22Rv1 (cell line): ENCODE measurements at regions not wholly inside any gene's neighbourhood (a gene's known extent, or its start where the extent isn't known, plus 50 kb on each side); places are given as distances from the start of the nearest gene placed in this dataset.

Experiments
- CTCF ChIP-seq: fragments of 450-650 bp; IDR thresholded peaks from 2 replicates; pipeline ENCODE4 v1.5.1; 2017; ENCODE audit warnings: mild to moderate bottlenecking
- ZFX ChIP-seq: fragments of 450-650 bp; IDR thresholded peaks from 2 replicates; pipeline ENCODE4 v1.6.1; 2017; ENCODE audit warnings: antibody characterized with exemption, borderline replicate concordance

GRCh38 chr16:11462036-11462435 lies 116.8 kb downstream of the RMI2 start:
- no peak for TF ChIP-seq CTCF
- no peak for TF ChIP-seq ZFX
